ENCODE measurements at regions not wholly inside any gene's neighbourhood (a gene's known extent, or its start where the extent isn't known, plus 50 kb on each side); places are given as distances from the start of the nearest gene placed in this dataset.

- TF ChIP-seq OSR1 (CRISPR knock-in tag; IDR thresholded peaks at IDR 0.05) (no peak), ZNF70 (CRISPR knock-in tag; IDR thresholded peaks at IDR 0.05) (no peak), PATZ1 (CRISPR knock-in tag; IDR thresholded peaks at IDR 0.05; ENCODE audit: borderline replicate concordance) (no peak)
Measured at GRCh38 chr1:34663031-34663430, 91.8 kb upstream of the GJB5 start.
